ENCODE measurements at regions not wholly inside any gene's neighbourhood (a gene's known extent, or its start where the extent isn't known, plus 50 kb on each side); places are given as distances from the start of the nearest gene placed in this dataset.
"Not testable (repeated sequence)": the region's sequence is repeated elsewhere in the genome, so short reads cannot be mapped to it uniquely, and the experiment has no call there.

DNA sequence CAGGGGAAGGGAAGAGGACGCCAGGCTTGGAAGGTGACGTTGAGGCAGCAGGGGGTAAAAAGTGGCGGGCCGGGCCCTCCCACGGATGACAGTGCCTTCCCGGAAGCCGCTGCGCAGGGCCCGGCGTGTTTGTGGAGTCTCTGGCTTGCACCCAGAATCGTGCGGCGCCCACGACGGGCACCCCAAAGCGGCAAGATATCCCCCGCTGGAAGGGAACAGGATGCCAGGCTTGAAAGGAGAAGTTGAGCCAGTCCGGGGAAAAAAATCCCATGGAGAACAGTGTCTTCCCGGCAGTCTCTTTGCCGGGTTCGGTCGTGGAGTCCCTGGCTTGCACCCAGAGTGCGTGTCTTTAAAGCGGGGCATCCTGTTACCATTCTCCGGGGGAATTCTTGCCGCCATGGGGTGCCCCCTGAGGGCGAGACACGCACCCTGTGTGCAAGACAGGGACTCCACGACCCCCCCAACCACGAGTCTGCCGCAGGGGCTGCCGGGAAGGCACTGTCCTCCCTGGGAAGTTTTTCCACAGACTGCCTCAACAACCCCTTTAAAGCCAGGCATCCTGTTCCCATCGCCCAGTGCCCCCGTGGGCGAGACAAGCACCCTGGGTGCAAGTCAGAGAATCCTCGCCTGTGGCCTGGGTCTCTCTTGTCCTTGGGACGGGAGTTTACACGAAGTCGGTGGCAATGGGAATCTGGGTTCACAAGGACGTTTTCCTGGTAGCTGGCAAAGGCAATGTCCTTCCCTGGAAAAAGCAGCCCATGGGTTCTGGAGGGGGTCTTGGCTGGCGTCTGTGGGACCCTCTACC, 156.1 kb upstream of the ALG10B start:
- DNase-seq, result no peak

DNA sequence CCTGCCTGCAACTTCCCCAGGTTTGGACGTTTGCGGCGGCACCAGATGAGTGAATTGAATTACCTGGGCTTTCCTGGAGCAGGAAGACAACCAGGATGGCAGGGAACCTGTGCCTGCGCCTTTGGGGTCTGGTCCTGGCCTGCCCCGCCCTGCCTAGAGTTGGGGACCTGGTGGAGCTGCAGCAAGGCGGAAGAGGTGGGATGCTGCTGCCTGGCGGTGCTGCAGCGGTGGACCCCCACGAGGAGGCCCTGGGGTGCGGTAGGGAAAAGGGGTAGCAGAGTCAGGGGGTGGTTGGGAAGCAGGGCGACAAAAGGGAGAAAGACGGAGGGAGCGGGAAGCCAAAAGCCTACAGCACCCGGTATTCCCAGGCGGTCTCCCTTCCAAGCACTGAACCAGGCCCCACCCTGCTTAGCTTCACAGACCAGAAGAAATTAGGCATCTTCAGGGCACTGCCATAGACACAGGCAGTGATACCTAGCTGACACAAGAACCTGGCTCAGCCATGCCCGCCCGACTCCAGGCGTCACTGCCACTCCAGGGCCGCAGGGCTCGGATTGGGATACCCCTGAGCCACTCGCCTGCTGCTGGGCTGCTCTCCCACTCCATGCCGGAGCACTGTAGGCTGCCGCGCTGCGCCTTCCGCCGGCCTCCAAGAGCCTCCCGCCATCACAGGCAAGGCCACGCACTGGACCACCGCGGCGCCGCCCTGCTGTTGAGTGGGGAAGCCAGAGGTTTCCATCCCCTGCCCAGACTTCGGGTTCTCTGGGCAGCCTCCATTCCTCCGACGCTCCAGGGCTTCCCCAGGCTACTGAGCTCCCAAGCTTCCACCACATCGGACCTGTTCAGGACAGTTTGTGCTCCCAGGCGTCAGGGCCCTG, 155.2 kb upstream of the ALG10B start:
- DNase-seq, result no peak

DNA sequence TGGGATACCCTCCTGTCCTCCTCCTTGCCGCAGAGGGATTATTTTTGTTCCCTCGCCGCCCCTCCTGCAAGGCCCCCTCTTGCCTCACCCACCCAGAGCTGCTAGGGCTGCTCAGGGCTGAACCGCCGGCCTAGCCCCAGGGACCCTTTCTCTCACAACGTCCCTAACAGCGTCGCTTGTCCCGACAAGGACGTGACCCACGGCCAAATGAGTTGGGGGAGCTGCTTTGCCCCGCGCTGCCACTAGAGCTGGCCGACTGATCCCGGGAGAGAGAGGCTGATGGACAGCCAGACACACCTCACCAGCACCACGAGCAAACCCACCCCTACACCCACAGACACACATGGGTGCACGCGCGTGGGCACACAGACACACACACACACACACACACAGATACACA, 154.6 kb upstream of the ALG10B start:
- DNase-seq, result no peak

DNA sequence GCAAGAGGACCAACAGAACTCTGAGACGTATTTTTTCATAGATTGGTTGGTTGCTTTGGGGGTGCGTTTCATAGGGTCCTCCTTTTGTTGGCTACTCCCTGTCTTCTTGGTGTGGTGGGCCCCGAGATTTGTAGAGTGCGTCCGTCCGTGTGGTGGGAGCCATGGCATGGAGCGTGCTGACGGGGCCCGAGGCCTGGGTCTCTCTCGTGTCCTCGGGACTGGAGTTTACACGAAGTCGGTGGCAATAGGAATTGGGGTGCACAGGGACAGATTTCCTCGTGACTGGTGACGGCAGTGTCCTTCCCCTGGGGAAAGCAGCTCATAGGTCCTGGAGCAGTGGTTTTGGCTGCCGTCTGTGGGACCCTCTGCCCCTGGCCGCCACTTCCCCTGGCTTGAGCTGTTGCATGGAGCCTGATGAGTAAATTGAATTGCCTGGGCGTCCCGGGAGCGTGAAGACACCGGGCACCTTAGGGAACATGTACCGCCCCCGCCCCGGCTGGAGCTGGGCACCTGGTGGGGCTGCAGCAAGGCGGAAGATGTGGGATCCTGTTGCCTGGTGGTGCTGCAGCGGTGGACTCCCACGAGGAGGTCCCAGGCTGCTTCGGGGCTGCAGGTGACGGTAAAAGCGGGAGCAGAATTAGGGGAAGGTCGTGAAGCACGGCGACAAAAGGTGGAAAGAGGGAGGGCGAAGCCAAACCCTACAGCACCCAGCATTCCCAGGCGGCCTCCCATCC, 153.7 kb upstream of the ALG10B start:
- DNase-seq, result no peak

DNA sequence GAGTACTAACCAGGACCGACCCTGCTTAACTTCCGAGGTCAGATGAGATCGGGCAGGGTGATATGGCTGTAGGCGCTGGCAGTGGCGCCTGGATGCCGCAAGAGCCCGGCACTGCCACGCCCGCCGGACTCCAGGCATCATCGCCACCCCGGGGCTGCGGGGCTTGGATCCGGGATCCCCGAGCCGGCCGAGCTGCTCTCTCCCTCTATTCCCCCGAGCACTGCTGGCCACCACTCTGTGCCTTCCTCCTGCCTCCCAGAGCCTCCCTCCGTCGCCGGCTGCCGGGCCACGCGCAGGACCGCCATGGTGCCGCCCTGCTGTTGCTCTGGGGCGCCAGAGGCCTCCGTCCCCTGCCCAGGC, 153.2 kb upstream of the ALG10B start:
- DNase-seq, result no peak

DNA sequence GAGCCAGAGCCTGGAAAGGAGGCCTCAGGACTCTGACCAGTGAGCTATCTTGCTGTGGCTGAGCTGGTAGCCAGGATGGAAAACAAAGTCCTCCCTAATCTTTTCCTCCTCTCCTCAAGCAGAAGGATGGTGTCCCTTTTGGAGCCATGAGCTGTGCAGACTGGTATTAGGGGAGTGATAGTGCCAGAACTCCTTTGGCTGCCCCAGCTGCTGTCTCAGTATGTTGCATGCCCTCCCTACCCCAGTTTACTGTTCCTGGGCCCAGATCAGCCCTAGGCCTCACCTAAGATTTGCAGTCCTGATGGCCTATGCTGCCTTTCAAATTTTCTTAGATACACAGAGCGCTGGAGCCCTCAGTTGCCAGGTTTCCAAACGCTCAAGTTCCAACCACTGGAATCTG, 150.3 kb upstream of the ALG10B start:
- DNase-seq, result no peak

DNA sequence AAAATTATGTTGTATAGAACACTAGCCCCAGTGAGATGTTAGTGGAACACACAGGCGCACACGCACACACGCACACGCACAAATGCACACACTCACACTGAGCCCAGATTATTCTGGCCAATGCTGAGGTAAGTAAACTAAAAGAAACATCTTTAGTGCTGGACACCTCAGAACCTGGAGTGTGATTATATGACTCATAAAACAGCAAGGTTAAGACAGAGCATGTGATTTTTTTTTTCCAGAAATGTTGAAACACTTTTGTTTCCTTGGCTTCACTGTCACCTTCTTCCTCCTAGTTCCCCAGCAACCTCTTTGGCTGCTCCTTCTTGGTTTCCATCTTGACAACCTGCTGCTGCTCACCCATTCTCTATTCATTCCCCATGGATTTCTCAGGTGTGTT, 141.0 kb upstream of the ALG10B start:
- no peak for DNase-seq

DNA sequence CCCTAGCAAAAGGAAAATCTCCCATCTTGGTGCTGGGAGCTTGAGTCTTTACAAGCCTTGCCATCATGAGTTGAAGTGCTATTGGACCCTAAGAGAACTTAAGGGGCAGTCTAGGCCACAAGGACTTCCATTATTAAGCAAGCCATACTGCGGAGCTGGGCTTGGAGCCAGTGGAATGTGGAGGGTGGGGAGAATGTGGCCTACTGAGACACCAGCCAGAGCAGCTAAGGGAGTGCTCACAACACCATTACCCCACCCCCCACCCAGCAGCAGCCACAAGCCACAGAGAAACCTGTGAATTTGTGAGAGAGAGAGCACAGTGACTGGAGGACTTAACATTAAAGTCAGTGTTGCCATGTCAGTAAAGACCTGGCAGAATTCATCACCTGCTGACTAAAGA, 133.0 kb upstream of the ALG10B start:
- DNase-seq, result not testable (repeated sequence)

DNA sequence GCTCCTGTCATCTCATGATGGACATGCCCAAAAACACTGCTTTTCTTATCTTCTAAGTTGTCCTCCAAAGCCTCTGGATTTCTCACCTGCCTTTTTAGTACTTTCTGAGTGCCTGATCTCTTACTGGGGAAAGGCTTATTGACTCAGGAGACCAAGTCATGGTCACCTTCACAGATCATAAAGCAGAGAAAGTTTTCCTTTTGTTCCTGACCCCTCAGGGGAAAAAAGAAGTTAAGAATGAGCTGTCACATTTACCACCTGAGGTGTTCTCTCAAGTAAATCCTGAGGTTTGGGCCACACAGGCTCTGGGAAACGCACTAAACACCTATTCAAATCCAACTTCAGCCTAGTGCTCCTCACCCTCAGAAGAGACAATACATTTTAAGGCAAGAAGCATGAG, 119.3 kb upstream of the ALG10B start:
- not testable (repeated sequence) for DNase-seq

DNA sequence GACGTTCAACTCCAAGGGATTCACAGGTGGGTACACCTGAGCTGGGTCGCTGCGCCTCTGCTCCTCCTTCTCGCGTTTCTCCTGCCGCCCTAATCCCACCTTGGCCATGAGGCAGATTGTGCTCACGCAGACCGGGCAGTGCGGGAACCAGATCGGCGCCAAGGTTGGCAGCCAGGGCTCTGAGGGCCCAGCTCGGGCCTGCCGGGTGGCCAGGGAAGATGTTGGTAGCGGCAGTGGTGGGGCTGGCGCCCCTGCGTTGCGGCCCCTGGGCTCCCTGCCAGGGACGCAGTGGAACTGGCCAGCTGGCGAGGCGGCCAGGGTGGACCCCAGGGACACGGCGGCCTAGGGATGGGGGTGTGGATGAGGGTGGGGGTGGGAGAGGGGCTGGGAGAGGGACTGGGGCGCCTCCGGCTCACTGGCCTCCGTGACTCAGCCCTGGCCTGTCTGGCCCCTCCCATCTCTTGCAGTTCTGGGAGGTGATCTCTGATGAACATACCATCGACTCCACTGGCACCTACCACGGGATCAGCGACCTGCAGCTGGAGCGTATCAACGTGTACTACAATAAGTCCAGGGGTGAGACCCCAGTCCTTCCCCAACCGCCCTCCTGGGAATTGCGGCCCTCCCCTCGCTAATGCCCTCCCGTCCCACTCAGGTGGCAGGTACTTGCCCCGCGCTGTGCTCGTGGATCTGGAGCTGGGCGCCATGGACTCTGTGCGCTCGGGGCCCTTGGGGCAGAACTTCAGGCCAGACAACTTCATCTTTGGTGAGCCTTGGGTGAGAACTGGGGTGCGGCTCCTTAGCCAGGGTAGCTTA, 114.9 kb upstream of the ALG10B start:
- no peak for DNase-seq

DNA sequence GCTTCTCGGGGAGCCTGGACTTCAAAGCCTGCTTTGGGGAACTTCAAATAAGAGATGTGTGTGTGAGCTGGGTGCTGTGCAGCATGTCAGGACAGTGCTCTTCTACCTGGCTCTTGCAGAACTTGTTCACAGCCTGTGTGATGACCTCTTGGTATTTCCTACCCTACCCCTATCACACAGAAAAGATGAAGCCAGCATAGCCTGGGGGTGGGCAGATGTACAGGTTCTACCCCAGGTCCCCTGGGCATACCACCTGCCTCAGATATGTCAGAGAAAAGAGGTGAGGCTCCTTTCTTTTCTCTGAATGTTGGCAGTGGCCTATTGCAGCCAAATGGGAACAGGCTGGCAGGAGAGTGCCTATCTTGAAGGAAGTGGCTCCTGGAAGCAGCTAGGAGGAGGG, 111.7 kb upstream of the ALG10B start:
- DNase-seq, result no peak

DNA sequence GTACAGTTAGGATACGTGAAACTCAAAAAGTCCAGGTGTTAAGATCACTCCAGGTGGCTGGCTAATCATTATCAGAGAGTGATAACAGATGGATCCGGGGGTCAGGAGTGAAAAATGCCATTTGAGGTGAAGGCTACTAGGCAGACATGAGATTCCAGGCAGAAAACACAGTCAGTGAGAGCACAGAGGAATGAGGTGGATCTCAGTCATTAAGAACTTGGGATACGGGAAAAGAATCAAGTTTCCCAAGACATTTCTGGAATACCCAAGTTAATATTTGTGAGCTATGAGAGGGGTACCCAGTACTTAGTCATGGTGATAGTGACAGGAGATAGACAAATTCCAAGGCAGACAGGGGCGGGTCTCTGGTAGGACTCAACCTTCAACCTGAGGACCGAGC, 94.6 kb upstream of the ALG10B start:
- DNase-seq, result no peak

DNA sequence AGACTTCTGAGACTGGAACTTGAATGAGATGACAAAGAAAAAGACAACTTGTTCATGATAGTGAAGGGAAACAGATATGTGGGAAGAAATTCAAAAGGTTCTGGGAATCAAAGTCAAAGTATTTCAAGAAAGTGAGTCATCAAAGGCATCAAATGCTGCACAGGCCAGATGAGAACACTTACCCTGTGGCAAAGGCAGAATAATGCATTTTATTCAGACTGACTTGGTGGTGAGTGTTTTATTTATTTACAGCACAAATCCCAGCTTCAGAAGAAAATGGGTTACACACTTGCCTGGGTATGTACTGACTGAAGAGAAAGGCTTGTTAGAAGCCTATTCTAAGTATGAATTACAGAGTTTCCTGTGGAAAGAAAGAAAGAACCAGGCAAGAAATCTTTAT, 78.2 kb upstream of the ALG10B start:
- DNase-seq, result not testable (repeated sequence)

DNA sequence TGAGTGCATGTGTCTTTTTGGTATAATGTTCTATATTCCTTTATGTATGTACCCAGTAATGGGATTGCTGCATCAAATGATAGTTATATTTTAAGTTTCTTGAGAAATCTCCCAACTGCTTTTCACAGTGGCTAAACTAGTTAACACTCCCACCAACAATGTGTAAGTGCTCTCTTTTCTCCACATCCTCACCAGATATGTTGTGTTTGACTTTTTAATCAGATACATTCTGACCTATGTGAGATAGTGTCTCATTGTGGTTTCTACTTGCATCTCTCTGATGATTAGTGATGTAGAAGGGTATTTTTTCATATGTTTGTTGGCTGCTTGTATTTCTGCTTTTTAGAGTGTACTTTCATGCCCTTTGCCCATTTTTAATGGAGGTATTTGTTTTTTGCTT, 62.8 kb upstream of the ALG10B start:
- DNase-seq, result no peak

DNA sequence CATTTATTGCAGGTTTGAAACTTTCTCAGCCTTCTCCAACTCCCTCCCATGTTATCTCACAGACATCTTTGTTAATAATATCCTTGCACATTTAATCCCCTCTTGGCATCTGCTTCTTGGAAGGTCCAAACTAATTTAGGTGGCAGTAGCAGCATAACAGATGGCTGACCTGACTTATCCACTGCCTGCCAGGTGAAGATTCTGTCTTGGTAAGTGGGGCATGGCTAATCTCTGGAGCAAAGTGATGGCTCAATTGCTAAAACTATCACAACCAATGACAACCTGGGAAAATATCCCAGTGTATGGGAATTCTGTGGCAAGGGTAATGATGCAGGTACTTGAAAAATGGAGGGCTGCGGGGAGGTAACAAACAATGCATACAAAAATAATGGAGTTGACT, 58.2 kb upstream of the ALG10B start:
- DNase-seq, result no peak
